Gastroesophageal sphincter (tissue), 3 donors: ENCODE measurements at regions not wholly inside any gene's neighbourhood (a gene's known extent, or its start where the extent isn't known, plus 50 kb on each side); places are given as distances from the start of the nearest gene placed in this dataset.

Experiments
- POLR2A ChIP-seq, 2 donors: fragments of 450-650 bp; IDR thresholded peaks; one replicate each; pipeline ENCODE4 v1.6.1; 2017; ENCODE audit warnings: antibody characterized with exemption in 2 of 2, mild to moderate bottlenecking in 2 of 2, moderate library complexity in 1 of 2
- POLR2AphosphoS5 ChIP-seq: sonication (generic); formaldehyde crosslinking; IDR thresholded peaks from one replicate; pipeline ENCODE4 v1.6.1; 2017; ENCODE audit warnings: antibody characterized with exemption
- TF ChIP-seq, protein P1 (sequence below), 4 experiments: fragments of 200-600 bp in 2 of 4; fragments of 450-650 bp in 2 of 4; sonication (generic) in 1 of 4; IDR thresholded peaks; one replicate each; pipeline ENCODE4 v1.5.1; 2017 to 2019; ENCODE audit warnings: antibody characterized with exemption in 4 of 4, mild to moderate bottlenecking in 2 of 4, moderate library complexity in 2 of 4

DNA sequence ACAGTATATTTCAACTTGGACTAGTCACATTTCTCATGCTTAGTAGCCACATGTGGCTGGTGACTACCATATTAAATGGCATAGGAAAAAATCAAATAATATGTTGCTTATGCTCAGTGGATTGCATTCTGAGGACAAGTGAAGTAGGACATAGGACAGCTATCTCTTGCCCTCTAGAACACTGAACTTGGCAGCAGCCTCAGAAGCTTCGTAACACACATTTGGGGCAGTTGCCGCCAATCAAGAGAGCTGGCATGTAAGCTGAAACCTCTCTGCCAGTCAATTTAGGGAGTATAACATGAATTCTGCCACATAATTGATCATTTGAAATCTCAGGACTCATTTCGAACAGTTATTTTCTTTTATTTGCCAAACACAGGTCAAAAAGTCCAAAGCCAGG, 505.5 kb downstream of the MAT2B start:
- TF ChIP-seq POLR2AphosphoS5 (no peak), POLR2A (IDR thresholded peaks at IDR 0.05) (no peak)
- TF ChIP-seq, protein P1, sequence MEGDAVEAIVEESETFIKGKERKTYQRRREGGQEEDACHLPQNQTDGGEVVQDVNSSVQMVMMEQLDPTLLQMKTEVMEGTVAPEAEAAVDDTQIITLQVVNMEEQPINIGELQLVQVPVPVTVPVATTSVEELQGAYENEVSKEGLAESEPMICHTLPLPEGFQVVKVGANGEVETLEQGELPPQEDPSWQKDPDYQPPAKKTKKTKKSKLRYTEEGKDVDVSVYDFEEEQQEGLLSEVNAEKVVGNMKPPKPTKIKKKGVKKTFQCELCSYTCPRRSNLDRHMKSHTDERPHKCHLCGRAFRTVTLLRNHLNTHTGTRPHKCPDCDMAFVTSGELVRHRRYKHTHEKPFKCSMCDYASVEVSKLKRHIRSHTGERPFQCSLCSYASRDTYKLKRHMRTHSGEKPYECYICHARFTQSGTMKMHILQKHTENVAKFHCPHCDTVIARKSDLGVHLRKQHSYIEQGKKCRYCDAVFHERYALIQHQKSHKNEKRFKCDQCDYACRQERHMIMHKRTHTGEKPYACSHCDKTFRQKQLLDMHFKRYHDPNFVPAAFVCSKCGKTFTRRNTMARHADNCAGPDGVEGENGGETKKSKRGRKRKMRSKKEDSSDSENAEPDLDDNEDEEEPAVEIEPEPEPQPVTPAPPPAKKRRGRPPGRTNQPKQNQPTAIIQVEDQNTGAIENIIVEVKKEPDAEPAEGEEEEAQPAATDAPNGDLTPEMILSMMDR (IDR thresholded peaks at IDR 0.05) = no peak
